Fibroblast of the aortic adventitia (primary cell): ENCODE measurements at regions not wholly inside any gene's neighbourhood (a gene's known extent, or its start where the extent isn't known, plus 50 kb on each side); places are given as distances from the start of the nearest gene placed in this dataset.

ENCODE experiments used
- DNase-seq: peaks from one replicate; pipeline ENCODE4 v3.0.0-alpha.2; 2010; ENCODE audit warnings: low read depth
- H3K4me3 ChIP-seq: 2 replicates; pipeline ENCODE4 v1.5.1; 2011; ENCODE audit warnings: low read depth, mild to moderate bottlenecking, control low read depth, low read length, moderate library complexity
- TF ChIP-seq, protein P1 (sequence below): IDR thresholded peaks from 2 replicates; pipeline ENCODE4 v1.5.1; 2011; ENCODE audit warnings: mild to moderate bottlenecking, low read length, control low read depth, inconsistent platforms; ENCODE audit not compliant: insufficient read depth

DNA sequence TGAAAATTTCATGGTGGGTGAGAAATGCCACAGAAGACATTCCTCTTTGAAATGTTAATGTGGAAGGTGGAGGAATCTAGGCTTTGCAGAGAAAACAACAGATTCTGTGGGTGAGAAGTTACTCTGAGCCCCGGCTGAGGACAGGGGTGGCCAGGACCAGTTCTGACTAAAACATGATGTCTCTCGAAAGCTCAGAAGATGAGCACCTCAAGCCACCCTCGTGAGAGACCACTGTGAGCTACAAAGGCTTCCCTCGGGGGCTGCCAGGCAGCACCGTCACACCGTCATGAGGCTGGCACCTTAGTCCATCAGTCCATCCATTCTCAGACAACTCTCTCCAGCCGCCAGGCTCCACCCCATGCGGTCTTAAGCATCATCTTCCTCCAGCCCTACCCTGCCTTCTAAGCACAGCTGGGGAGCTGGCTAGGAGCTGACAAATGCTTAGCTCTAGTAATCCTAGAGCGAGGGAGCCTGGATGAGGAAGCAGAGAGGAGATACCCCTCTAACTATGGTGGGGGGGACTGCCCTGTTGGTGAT, 360.5 kb downstream of the SHANK2 start:
- no peak overlapping the region for H3K4me3 ChIP-seq
- no peak for DNase-seq
- TF ChIP-seq, protein P1, sequence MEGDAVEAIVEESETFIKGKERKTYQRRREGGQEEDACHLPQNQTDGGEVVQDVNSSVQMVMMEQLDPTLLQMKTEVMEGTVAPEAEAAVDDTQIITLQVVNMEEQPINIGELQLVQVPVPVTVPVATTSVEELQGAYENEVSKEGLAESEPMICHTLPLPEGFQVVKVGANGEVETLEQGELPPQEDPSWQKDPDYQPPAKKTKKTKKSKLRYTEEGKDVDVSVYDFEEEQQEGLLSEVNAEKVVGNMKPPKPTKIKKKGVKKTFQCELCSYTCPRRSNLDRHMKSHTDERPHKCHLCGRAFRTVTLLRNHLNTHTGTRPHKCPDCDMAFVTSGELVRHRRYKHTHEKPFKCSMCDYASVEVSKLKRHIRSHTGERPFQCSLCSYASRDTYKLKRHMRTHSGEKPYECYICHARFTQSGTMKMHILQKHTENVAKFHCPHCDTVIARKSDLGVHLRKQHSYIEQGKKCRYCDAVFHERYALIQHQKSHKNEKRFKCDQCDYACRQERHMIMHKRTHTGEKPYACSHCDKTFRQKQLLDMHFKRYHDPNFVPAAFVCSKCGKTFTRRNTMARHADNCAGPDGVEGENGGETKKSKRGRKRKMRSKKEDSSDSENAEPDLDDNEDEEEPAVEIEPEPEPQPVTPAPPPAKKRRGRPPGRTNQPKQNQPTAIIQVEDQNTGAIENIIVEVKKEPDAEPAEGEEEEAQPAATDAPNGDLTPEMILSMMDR = no peak

DNA sequence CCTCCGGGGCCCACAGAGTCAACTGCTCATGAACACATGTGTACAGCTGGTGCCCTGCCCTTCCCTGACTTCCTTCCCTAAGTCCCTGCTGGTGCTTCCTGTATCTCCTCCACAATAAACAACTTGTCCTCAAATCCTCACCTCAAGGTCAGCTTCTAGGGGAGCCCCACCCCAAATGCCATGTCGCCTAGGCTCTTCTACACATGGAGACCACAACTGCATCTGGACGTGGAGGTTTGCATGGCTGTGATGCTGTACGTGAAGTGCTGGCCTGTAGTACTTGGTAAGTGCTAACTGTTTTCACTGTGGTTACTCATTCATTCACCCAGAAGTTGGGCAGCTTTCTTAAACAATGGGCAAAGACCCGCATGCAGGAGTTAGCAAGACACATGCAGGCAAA, 359.5 kb downstream of the SHANK2 start:
- TF ChIP-seq, protein P1 = no peak
- no peak overlapping the region for H3K4me3 ChIP-seq
- no peak for DNase-seq

DNA sequence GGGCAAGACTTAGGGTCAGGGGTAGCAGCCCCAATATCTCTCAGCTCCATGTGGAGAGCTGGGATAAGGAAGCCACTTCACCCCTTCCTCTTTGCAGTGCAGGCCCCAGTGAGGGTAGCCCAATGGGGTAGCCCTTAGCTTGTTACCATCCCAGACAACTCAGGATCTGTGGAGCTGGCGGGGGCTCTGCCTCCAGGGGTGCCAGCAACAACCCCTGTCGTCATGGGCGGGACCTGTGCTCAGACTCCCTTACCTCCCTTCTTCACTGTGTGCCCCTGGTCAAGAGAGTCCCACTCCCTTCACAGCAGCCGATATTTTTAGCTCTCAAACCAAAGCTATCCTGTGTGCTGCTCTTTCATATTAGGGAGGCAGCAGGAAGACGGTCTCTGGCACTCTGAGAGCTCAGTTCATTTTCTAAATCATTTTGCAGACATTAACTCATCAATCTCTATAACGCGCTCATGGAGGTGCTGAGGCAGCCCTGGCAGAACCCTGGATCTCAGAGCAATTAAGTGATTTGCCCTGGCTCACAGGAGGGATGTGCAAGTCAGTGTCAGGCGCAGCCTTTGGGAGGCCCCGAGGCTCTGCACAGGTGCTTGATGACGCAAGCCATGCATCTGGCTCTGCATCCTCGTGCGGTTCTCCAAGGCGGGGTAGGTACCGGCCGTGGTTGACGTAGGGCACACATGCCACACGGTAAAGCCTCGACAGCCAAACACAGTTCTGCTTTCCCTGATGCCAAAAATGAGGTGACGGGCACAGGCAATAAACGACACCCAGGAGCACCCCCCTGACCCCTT, 357.6 kb downstream of the SHANK2 start:
- DNase-seq = no peak
- no peak overlapping the region for H3K4me3 ChIP-seq
- TF ChIP-seq, protein P1 = no peak

DNA sequence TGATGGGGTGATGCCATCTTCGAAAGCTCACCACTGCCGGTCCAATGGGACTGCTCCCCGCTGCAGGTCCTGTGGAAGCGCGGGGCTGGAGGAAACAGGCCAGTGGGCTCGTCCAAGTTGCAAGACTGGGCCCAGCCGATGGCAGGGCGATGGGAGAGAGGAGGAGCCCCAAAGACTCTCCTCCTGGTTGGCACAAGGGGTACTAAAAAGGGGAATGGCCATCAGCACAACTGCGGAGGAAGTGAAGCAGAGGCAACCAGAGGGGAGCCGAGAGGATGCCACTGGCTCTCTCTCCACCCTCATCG, 357.1 kb downstream of the SHANK2 start:
- no peak for DNase-seq
- no peak overlapping the region for H3K4me3 ChIP-seq
- TF ChIP-seq, protein P1 = no peak

DNA sequence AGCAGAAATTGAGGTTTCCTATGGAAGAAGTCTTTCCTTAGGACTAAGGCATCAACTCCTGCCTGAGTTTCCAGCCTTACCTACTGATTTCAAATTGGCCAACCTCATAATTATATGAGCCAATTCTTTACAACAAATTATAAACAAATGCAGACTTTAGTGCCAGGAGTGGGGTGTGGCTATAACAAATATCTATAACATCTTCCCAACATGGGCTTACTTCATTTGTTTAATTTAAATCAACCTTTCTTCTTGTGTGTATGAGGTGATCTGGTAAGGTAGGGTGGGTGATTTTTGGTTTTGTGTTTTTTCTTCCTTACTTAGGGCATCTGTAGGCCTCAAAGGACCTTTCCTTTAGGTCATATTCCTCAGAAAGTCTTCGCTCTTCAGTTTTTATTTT, 354.9 kb downstream of the SHANK2 start:
- TF ChIP-seq, protein P1 = no peak
- no peak for DNase-seq
- H3K4me3 ChIP-seq = no peak overlapping the region

DNA sequence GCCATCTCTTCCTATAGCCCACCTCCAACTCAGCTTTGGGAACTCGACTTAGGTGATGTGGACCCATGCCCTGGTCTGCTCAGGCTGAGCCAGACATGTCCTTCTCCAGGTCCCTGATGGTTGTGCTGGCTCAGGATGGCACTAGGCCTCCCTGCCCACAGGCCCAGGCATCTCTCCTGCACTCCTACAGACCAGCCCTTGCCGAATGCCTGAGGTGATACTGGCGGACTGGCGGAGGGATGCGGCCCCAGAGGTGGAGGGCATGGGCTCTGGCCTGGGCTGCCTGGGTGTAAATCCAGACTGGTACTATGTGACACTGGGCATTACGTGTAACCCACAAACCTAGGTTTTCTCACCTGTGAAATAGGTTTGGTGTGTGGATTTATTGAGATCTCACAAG, 352.8 kb downstream of the SHANK2 start:
- TF ChIP-seq, protein P1 = no peak
- DNase-seq = no peak
- H3K4me3 ChIP-seq = no peak overlapping the region

DNA sequence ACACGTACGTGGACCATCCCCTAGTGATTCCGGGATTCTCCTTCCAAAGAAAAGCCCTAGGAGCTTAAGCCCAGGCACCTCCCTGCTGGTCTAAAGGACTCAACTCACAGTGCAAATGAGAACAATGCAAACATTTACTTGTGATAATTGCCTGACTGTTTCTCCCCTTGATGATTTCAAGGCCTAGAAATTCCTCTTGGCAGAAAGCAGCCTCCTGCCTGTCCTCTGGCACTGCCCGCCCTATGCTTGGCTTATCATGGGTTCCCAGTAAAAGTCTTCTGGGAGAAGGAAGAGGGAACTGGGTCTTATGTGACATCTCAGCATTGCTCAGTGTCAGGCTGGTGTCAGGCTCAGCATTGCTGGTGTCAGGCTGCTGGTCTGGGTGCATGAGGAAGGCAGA, 351.8 kb downstream of the SHANK2 start:
- no peak overlapping the region for H3K4me3 ChIP-seq
- TF ChIP-seq, protein P1 = no peak
- no peak for DNase-seq
